GM23338 (cell line): ENCODE measurements at regions not wholly inside any gene's neighbourhood (a gene's known extent, or its start where the extent isn't known, plus 50 kb on each side); places are given as distances from the start of the nearest gene placed in this dataset.
A peak's percentile ranks its signal among the peaks of the same experiment; 100 is the strongest.

Experiments
- ATAC-seq: fragments of 200-7000 bp; cut with Tn5 transposase; 3 replicates; pipeline ENCODE4 v1.9.1; 2020
- DNase-seq: peaks from one replicate; pipeline ENCODE4 v3.0.0-alpha.2; 2015; ENCODE audit warnings: low spot score
- H2AFZ ChIP-seq: fragments of 200-600 bp; sonication (generic); 2 replicates; pipeline ENCODE4 v1.8.0; 2016; ENCODE audit warnings: antibody characterized with exemption, mild to moderate bottlenecking, moderate library complexity
- H3F3A ChIP-seq: fragments of 200-600 bp; sonication (generic); replicated peaks from 2 replicates; pipeline ENCODE4 v1.8.0; 2017; ENCODE audit warnings: antibody characterized with exemption, mixed run types, low read depth
- H3K27ac ChIP-seq: fragments of 200-600 bp; sonication (generic); 2 replicates; pipeline ENCODE4 v1.6.1; 2016; ENCODE audit warnings: low read depth
- H3K27me3 ChIP-seq: fragments of 200-600 bp; sonication (generic); 2 replicates; pipeline ENCODE4 v1.8.0; 2016; ENCODE audit warnings: mild to moderate bottlenecking, mixed run types, moderate library complexity; ENCODE audit not compliant: insufficient read depth
- H3K36me3 ChIP-seq: fragments of 200-600 bp; sonication (generic); 2 replicates; pipeline ENCODE4 v1.8.0; 2016; ENCODE audit warnings: mild to moderate bottlenecking; ENCODE audit not compliant: insufficient read depth
- H3K4me1 ChIP-seq: fragments of 200-600 bp; sonication (generic); 2 replicates; pipeline ENCODE4 v1.8.0; 2016; ENCODE audit warnings: mild to moderate bottlenecking, moderate library complexity; ENCODE audit not compliant: insufficient read depth
- H3K4me2 ChIP-seq: fragments of 200-600 bp; sonication (generic); 2 replicates; pipeline ENCODE4 v1.7.1; 2017; ENCODE audit warnings: mixed run types
- H3K4me3 ChIP-seq: fragments of 200-600 bp; sonication (generic); 2 replicates; pipeline ENCODE4 v1.6.1; 2016; ENCODE audit warnings: mixed run types
- H3K79me2 ChIP-seq: fragments of 200-600 bp; sonication (generic); replicated peaks from 2 replicates; pipeline ENCODE4 v1.8.0; 2017; ENCODE audit warnings: mild to moderate bottlenecking; ENCODE audit not compliant: insufficient read depth
- H3K9me2 ChIP-seq: fragments of 200-600 bp; sonication (generic); 2 replicates; pipeline ENCODE4 v1.8.0; 2017; ENCODE audit not compliant: insufficient read depth
- H4K20me1 ChIP-seq: fragments of 200-600 bp; sonication (generic); replicated peaks from 2 replicates; pipeline ENCODE4 v1.8.0; 2017; ENCODE audit warnings: mild to moderate bottlenecking; ENCODE audit not compliant: insufficient read depth
- H3K27ac Mint-ChIP-seq: 2 replicates; pipeline ENCODE4 v1.8.0; 2020; ENCODE audit warnings: inconsistent platforms, mild to moderate bottlenecking, moderate library complexity, mixed read lengths
- H3K27me3 Mint-ChIP-seq: 3 replicates; pipeline ENCODE4 v1.8.0; 2022; ENCODE audit warnings: low read depth, mild to moderate bottlenecking, moderate library complexity, mixed read lengths, inconsistent platforms; ENCODE audit not compliant: insufficient read depth, poor library complexity
- H3K36me3 Mint-ChIP-seq: 3 replicates; pipeline ENCODE4 v1.8.0; 2021; ENCODE audit warnings: low read depth, mild to moderate bottlenecking, inconsistent platforms, moderate library complexity, mixed read lengths
- H3K4me1 Mint-ChIP-seq: 3 replicates; pipeline ENCODE4 v1.8.0; 2020; ENCODE audit warnings: mild to moderate bottlenecking, inconsistent platforms, mixed read lengths
- H3K4me3 Mint-ChIP-seq: 3 replicates; pipeline ENCODE4 v1.8.0; 2021; ENCODE audit warnings: moderate library complexity, mild to moderate bottlenecking, inconsistent platforms, mixed read lengths
- H3K9me3 Mint-ChIP-seq: 3 replicates; pipeline ENCODE4 v1.8.0; 2020; ENCODE audit warnings: moderate library complexity, mild to moderate bottlenecking, inconsistent platforms, mixed read lengths
- CTCF ChIP-seq, 2 experiments: fragments of 200-600 bp in 1 of 2; sonication (generic) in 1 of 2; conservative IDR thresholded peaks; 2 replicates each; pipeline versions ENCODE4 v1.5.1 to v1.6.1; 2016 to 2017; ENCODE audit warnings: antibody characterized with exemption in 2 of 2, low read depth in 2 of 2, mild to moderate bottlenecking in 2 of 2, moderate library complexity in 1 of 2
- ETS1 ChIP-seq: IDR thresholded peaks from 2 replicates; pipeline ENCODE4 v1.6.1; 2016; ENCODE audit warnings: antibody characterized with exemption
- JUNB ChIP-seq: IDR thresholded peaks from one replicate; pipeline ENCODE4 v1.6.1; 2016; ENCODE audit warnings: antibody characterized with exemption; ENCODE audit not compliant: unreplicated experiment
- NANOG ChIP-seq: IDR thresholded peaks from 2 replicates; pipeline ENCODE4 v1.6.1; 2016; ENCODE audit warnings: antibody characterized with exemption, borderline replicate concordance
- REST ChIP-seq: IDR thresholded peaks from one replicate; pipeline ENCODE4 v1.6.1; 2018; ENCODE audit warnings: antibody characterized with exemption; ENCODE audit not compliant: unreplicated experiment
- STAT1 ChIP-seq: IDR thresholded peaks from one replicate; pipeline ENCODE4 v1.6.1; 2016; ENCODE audit warnings: antibody characterized with exemption; ENCODE audit not compliant: unreplicated experiment
- ZNF331 ChIP-seq: fragments of 250-450 bp; sonication (Bioruptor Pico); IDR thresholded peaks from 2 replicates; pipeline ENCODE4 v1.5.0; 2020; ENCODE audit warnings: low read depth, mild to moderate bottlenecking, moderate library complexity
- ZNF462 ChIP-seq: fragments of 250-450 bp; sonication (Bioruptor Pico); IDR thresholded peaks from 2 replicates; pipeline ENCODE4 v1.5.0; 2020; ENCODE audit warnings: mild to moderate bottlenecking, moderate library complexity

GRCh38 chr12:19026614-19027488 lies 102.7 kb upstream of the PLEKHA5 start:
- Mint-ChIP-seq H3K9me3 (peaks cover 18% of the 10 kb centered on the region), H3K27ac (no peak overlapping the region), H3K36me3 (peaks cover 16% of the 10 kb centered on the region), H3K4me3 (no peak overlapping the region), H3K27me3 (no peaks in the 10 kb centered on the region), H3K4me1 (peaks cover 11% of the 10 kb centered on the region; the same call in 2 of the 3 replicates)
- Histone ChIP-seq H3K27me3 (no peaks in the 10 kb centered on the region), H4K20me1 (no peaks in the 10 kb centered on the region), H3K27ac (no peak overlapping the region), H3K36me3 (no peaks in the 10 kb centered on the region), H3K79me2 (no peaks in the 10 kb centered on the region), H2AFZ (peak overlapping the region; percentile 2; the same call in 1 of the 2 replicates), H3F3A (no peaks in the 10 kb centered on the region), H3K9me2 (0 out of 2 replicates have a peak, but pooled peaks cover 2% of the 10 kb centered on the region), H3K4me1 (peaks cover 24% of the 10 kb centered on the region), H3K4me3 (no peak overlapping the region), H3K4me2 (peak overlapping the region; percentile 18; the same call in 1 of the 2 replicates)
- TF ChIP-seq ZNF331 (CRISPR knock-in tag), result no peak
- no peak for TF ChIP-seq CTCF (conservative IDR thresholded peaks at IDR 0.05; ENCODE audit: low read depth in 2 of 2)
- TF ChIP-seq REST, result no peak
- TF ChIP-seq ZNF462 (CRISPR knock-in tag), result no peak
- TF ChIP-seq STAT1, result no peak
- no peak for TF ChIP-seq ETS1
- no peak for TF ChIP-seq JUNB
- no peak for TF ChIP-seq NANOG
- DNase-seq (no peak), ATAC-seq (peak; percentile 42)
